ENCODE measurements at regions not wholly inside any gene's neighbourhood (a gene's known extent, or its start where the extent isn't known, plus 50 kb on each side); places are given as distances from the start of the nearest gene placed in this dataset.

DNA sequence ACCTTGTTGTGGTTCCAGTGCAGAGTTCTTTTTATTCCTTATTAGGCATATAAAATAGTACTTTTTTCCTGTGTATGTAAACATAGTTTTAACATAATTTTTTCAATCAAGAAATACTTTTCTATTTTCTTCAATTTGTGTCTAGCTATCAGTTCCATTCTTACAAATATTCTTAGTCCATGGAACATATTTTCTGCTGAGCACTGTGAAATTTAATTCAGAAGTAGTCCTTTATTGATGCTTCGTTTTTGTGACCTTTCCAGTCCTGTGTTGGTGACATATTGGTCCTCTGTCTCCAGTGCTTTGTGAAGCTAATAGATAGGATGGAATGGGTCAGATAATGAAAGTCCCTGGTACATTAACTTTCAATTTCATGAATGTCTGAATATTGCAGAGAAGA is 325.1 kb downstream of the SAMD5 start (continued):
- TF ChIP-seq KDM5A (IDR thresholded peaks at IDR 0.05; ENCODE audit: low read length) (no peak), BCL11A (IDR thresholded peaks at IDR 0.05; ENCODE audit: low read depth in 2 of 2, low read length in 2 of 2) (no peak), SUZ12 (IDR thresholded peaks at IDR 0.05; ENCODE audit: low read length) (no peak), EP300 (IDR thresholded peaks at IDR 0.05; ENCODE audit: borderline replicate concordance in 1 of 2, low read depth in 2 of 2, low read length in 2 of 2) (no peak), CTBP2 (IDR thresholded peaks at IDR 0.05; ENCODE audit: borderline replicate concordance, insufficient read depth, insufficient read length, low read length) (no peak), POLR2A (IDR thresholded peaks at IDR 0.05; ENCODE audit: control extremely low read depth in 1 of 2, low read depth in 2 of 2, low read length in 2 of 2) (no peak)

All from H1 (cell line).